ENCODE measurements at regions not wholly inside any gene's neighbourhood (a gene's known extent, or its start where the extent isn't known, plus 50 kb on each side); places are given as distances from the start of the nearest gene placed in this dataset.

- Histone ChIP-seq H3K4me1 (no peaks in the 10 kb centered on the region), H3K4me3 (no peak overlapping the region), H3K27me3 (no peaks in the 10 kb centered on the region), H3K36me3 (no peaks in the 10 kb centered on the region), H3K27ac (no peak overlapping the region), H3K9me3 (no peaks in the 10 kb centered on the region)
- TF ChIP-seq POLR2A (IDR thresholded peaks at IDR 0.05), result no peak
- TF ChIP-seq, protein P1, sequence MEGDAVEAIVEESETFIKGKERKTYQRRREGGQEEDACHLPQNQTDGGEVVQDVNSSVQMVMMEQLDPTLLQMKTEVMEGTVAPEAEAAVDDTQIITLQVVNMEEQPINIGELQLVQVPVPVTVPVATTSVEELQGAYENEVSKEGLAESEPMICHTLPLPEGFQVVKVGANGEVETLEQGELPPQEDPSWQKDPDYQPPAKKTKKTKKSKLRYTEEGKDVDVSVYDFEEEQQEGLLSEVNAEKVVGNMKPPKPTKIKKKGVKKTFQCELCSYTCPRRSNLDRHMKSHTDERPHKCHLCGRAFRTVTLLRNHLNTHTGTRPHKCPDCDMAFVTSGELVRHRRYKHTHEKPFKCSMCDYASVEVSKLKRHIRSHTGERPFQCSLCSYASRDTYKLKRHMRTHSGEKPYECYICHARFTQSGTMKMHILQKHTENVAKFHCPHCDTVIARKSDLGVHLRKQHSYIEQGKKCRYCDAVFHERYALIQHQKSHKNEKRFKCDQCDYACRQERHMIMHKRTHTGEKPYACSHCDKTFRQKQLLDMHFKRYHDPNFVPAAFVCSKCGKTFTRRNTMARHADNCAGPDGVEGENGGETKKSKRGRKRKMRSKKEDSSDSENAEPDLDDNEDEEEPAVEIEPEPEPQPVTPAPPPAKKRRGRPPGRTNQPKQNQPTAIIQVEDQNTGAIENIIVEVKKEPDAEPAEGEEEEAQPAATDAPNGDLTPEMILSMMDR (IDR thresholded peaks at IDR 0.05), result no peak
- intact Hi-C loops (cut with DNase I; ENCODE audit: low total_unique reads), result no loop called here
- DNase-seq, result no peak
Measured at GRCh38 chr7:17460001-17460400, 161.5 kb downstream of the AHR start.

DNA sequence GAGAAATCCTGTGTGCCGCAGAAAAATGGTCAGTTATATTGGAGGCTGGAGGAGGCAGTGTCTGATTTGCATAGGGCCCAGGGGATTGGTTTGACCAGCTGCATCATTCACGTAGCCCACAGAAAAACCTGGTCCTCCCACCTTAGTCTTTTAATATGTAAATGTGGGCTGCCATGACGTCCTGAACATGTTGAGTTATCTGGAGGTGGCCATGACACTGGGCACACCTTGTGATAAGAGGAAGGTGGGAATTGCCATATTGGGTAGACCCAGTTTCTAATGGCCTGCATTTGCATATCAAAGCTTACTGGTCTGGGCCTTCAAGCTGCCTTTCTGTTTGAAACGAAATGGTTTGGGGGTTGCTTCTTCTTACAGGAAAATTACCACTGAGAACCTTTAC, 162.2 kb downstream of the AHR start:
- no peaks in the 10 kb centered on the region for H3K4me1 ChIP-seq
- no peaks in the 10 kb centered on the region for H3K27me3 ChIP-seq
- no peaks in the 10 kb centered on the region for H3K36me3 ChIP-seq
- intact Hi-C loops (cut with DNase I; ENCODE audit: low total_unique reads), result no loop called here
- DNase-seq, result no peak
- TF ChIP-seq, protein P1 (IDR thresholded peaks at IDR 0.05), result no peak
- TF ChIP-seq POLR2A (IDR thresholded peaks at IDR 0.05), result no peak
- no peak overlapping the region for H3K4me3 ChIP-seq
- H3K27ac ChIP-seq, result no peak overlapping the region
- no peaks in the 10 kb centered on the region for H3K9me3 ChIP-seq

GRCh38 chr7:17462131-17462631, 163.7 kb downstream of the AHR start:
- H3K4me1 ChIP-seq, result no peaks in the 10 kb centered on the region
- no peak for TF ChIP-seq POLR2A (IDR thresholded peaks at IDR 0.05)
- TF ChIP-seq, protein P1 (IDR thresholded peaks at IDR 0.05), result no peak
- H3K4me3 ChIP-seq, result no peak overlapping the region
- DNase-seq, result no peak
- no peaks in the 10 kb centered on the region for H3K27me3 ChIP-seq
- no peak overlapping the region for H3K27ac ChIP-seq
- no peaks in the 10 kb centered on the region for H3K9me3 ChIP-seq
- intact Hi-C loops (cut with DNase I; ENCODE audit: low total_unique reads), result no loop called here
- no peaks in the 10 kb centered on the region for H3K36me3 ChIP-seq

DNA sequence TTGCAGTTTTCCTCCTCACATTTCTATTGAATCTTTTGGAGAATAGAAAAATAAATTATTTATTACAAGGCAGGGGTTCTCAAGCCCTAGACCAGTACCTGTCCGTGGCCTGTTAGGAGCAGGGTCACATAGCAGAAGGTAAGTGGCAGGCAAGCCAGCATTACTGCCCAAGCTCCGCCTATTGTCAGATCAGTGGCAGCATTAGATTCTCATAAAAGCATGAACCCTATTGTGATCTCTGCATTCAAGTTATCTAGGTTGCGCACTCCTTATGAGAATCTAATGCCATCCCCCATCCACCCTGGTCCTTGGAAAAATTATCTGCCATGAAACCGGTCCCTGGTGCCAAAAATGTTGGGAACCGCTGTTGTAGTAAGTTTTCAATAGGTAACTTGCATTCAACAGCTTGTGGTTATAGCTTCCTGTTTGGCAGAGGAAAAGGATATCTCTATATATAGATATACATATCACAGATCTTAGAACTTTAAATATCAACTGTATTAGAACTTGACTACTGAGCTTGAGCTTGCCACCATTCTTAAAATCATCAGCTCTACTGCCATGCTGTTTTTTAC, 165.1 kb downstream of the AHR start:
- H3K36me3 ChIP-seq, result no peaks in the 10 kb centered on the region
- no peaks in the 10 kb centered on the region for H3K9me3 ChIP-seq
- no peaks in the 10 kb centered on the region for H3K4me1 ChIP-seq
- intact Hi-C loops (cut with DNase I; ENCODE audit: low total_unique reads), result no loop called here
- no peak for DNase-seq
- no peak overlapping the region for H3K4me3 ChIP-seq
- H3K27me3 ChIP-seq, result no peaks in the 10 kb centered on the region
- TF ChIP-seq POLR2A (IDR thresholded peaks at IDR 0.05), result no peak
- TF ChIP-seq, protein P1 (IDR thresholded peaks at IDR 0.05), result no peak
- H3K27ac ChIP-seq, result no peak overlapping the region

- Histone ChIP-seq H3K4me3 (no peak overlapping the region), H3K9me3 (peaks cover 0 to 3% of the 10 kb centered on the region in 2 donors), H3K4me1 (no peaks in the 10 kb centered on the region), H3K27ac (no peak overlapping the region), H3K36me3 (no peaks in the 10 kb centered on the region), H3K27me3 (no peaks in the 10 kb centered on the region)
- DNase-seq, result no peak
- intact Hi-C loops (cut with DNase I; ENCODE audit: low total_unique reads), result no loop called here
- TF ChIP-seq, protein P1 (IDR thresholded peaks at IDR 0.05), result no peak
- TF ChIP-seq POLR2A (IDR thresholded peaks at IDR 0.05), result no peak
Measured at GRCh38 chr7:17466216-17466615, 167.8 kb downstream of the AHR start.
